GM23338 (cell line): ENCODE measurements at regions not wholly inside any gene's neighbourhood (a gene's known extent, or its start where the extent isn't known, plus 50 kb on each side); places are given as distances from the start of the nearest gene placed in this dataset.

ENCODE experiments used
- ATAC-seq: fragments of 200-7000 bp; cut with Tn5 transposase; 3 replicates; pipeline ENCODE4 v1.9.1; 2020
- DNase-seq: peaks from one replicate; pipeline ENCODE4 v3.0.0-alpha.2; 2015; ENCODE audit warnings: low spot score
- H2AFZ ChIP-seq: fragments of 200-600 bp; sonication (generic); 2 replicates; pipeline ENCODE4 v1.8.0; 2016; ENCODE audit warnings: antibody characterized with exemption, mild to moderate bottlenecking, moderate library complexity
- H3F3A ChIP-seq: fragments of 200-600 bp; sonication (generic); replicated peaks from 2 replicates; pipeline ENCODE4 v1.8.0; 2017; ENCODE audit warnings: antibody characterized with exemption, mixed run types, low read depth
- H3K27ac ChIP-seq: fragments of 200-600 bp; sonication (generic); 2 replicates; pipeline ENCODE4 v1.6.1; 2016; ENCODE audit warnings: low read depth
- H3K27me3 ChIP-seq: fragments of 200-600 bp; sonication (generic); 2 replicates; pipeline ENCODE4 v1.8.0; 2016; ENCODE audit warnings: mild to moderate bottlenecking, mixed run types, moderate library complexity; ENCODE audit not compliant: insufficient read depth
- H3K36me3 ChIP-seq: fragments of 200-600 bp; sonication (generic); 2 replicates; pipeline ENCODE4 v1.8.0; 2016; ENCODE audit warnings: mild to moderate bottlenecking; ENCODE audit not compliant: insufficient read depth
- H3K4me1 ChIP-seq: fragments of 200-600 bp; sonication (generic); 2 replicates; pipeline ENCODE4 v1.8.0; 2016; ENCODE audit warnings: mild to moderate bottlenecking, moderate library complexity; ENCODE audit not compliant: insufficient read depth
- H3K4me2 ChIP-seq: fragments of 200-600 bp; sonication (generic); 2 replicates; pipeline ENCODE4 v1.7.1; 2017; ENCODE audit warnings: mixed run types
- H3K4me3 ChIP-seq: fragments of 200-600 bp; sonication (generic); 2 replicates; pipeline ENCODE4 v1.6.1; 2016; ENCODE audit warnings: mixed run types
- H3K79me2 ChIP-seq: fragments of 200-600 bp; sonication (generic); replicated peaks from 2 replicates; pipeline ENCODE4 v1.8.0; 2017; ENCODE audit warnings: mild to moderate bottlenecking; ENCODE audit not compliant: insufficient read depth
- H3K9me2 ChIP-seq: fragments of 200-600 bp; sonication (generic); 2 replicates; pipeline ENCODE4 v1.8.0; 2017; ENCODE audit not compliant: insufficient read depth
- H4K20me1 ChIP-seq: fragments of 200-600 bp; sonication (generic); replicated peaks from 2 replicates; pipeline ENCODE4 v1.8.0; 2017; ENCODE audit warnings: mild to moderate bottlenecking; ENCODE audit not compliant: insufficient read depth
- H3K27ac Mint-ChIP-seq: 2 replicates; pipeline ENCODE4 v1.8.0; 2020; ENCODE audit warnings: inconsistent platforms, mild to moderate bottlenecking, moderate library complexity, mixed read lengths
- H3K27me3 Mint-ChIP-seq: 3 replicates; pipeline ENCODE4 v1.8.0; 2022; ENCODE audit warnings: low read depth, mild to moderate bottlenecking, moderate library complexity, mixed read lengths, inconsistent platforms; ENCODE audit not compliant: insufficient read depth, poor library complexity
- H3K36me3 Mint-ChIP-seq: 3 replicates; pipeline ENCODE4 v1.8.0; 2021; ENCODE audit warnings: low read depth, mild to moderate bottlenecking, inconsistent platforms, moderate library complexity, mixed read lengths
- H3K4me1 Mint-ChIP-seq: 3 replicates; pipeline ENCODE4 v1.8.0; 2020; ENCODE audit warnings: mild to moderate bottlenecking, inconsistent platforms, mixed read lengths
- H3K4me3 Mint-ChIP-seq: 3 replicates; pipeline ENCODE4 v1.8.0; 2021; ENCODE audit warnings: moderate library complexity, mild to moderate bottlenecking, inconsistent platforms, mixed read lengths
- H3K9me3 Mint-ChIP-seq: 3 replicates; pipeline ENCODE4 v1.8.0; 2020; ENCODE audit warnings: moderate library complexity, mild to moderate bottlenecking, inconsistent platforms, mixed read lengths
- CREB1 ChIP-seq: fragments of 250-450 bp; sonication (Bioruptor Pico); IDR thresholded peaks from 2 replicates; pipeline ENCODE4 v1.5.0; 2020; ENCODE audit warnings: low read depth, mild to moderate bottlenecking, moderate library complexity
- EZH2 ChIP-seq: fragments of 200-600 bp; sonication (generic); IDR thresholded peaks from one replicate; pipeline ENCODE4 v1.8.0; 2017; ENCODE audit warnings: antibody characterized with exemption, mild to moderate bottlenecking, low read depth; ENCODE audit not compliant: unreplicated experiment
- JUNB ChIP-seq: IDR thresholded peaks from one replicate; pipeline ENCODE4 v1.6.1; 2016; ENCODE audit warnings: antibody characterized with exemption; ENCODE audit not compliant: unreplicated experiment
- POLR2AphosphoS5 ChIP-seq: IDR thresholded peaks from 2 replicates; pipeline ENCODE4 v1.6.1; 2016; ENCODE audit warnings: antibody characterized with exemption, low read depth
- ZNF114 ChIP-seq: fragments of 250-450 bp; sonication (Bioruptor Pico); IDR thresholded peaks from 2 replicates; pipeline ENCODE4 v1.5.0; 2020; ENCODE audit warnings: mild to moderate bottlenecking, moderate library complexity
- TF ChIP-seq, protein P1 (sequence below): fragments of 250-450 bp; sonication (Bioruptor Pico); IDR thresholded peaks from 2 replicates; pipeline ENCODE4 v1.5.0; 2020; ENCODE audit warnings: mild to moderate bottlenecking, moderate library complexity
- TF ChIP-seq, protein P2 (sequence below), 2 experiments: fragments of 200-600 bp in 1 of 2; sonication (generic) in 1 of 2; conservative IDR thresholded peaks; 2 replicates each; pipeline versions ENCODE4 v1.5.1 to v1.6.1; 2016 to 2017; ENCODE audit warnings: antibody characterized with exemption in 2 of 2, low read depth in 2 of 2, mild to moderate bottlenecking in 2 of 2, moderate library complexity in 1 of 2
- TF ChIP-seq, protein P3 (sequence below): IDR thresholded peaks from 2 replicates; pipeline ENCODE4 v1.6.1; 2016; ENCODE audit warnings: antibody characterized with exemption

DNA sequence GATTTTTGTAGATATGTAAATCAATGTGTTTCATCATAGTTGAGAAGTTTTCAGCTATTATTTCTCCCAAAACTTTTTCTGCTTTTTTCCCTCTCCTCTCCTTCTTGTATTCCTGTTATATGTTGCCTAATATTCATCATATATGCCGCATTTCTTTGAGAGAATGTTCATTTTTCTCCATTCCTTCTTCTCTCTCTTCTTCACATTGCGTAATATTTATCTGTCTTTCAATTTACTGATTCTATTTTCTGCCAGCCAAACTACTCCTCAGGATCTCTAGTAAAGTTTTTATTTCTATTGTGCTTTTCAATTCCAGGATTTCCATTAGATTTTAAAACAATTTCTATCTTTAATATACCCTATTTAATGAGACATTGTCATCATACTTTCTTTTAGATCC lies 896.8 kb downstream of the EPHA7 start (continued):
- TF ChIP-seq, protein P1, sequence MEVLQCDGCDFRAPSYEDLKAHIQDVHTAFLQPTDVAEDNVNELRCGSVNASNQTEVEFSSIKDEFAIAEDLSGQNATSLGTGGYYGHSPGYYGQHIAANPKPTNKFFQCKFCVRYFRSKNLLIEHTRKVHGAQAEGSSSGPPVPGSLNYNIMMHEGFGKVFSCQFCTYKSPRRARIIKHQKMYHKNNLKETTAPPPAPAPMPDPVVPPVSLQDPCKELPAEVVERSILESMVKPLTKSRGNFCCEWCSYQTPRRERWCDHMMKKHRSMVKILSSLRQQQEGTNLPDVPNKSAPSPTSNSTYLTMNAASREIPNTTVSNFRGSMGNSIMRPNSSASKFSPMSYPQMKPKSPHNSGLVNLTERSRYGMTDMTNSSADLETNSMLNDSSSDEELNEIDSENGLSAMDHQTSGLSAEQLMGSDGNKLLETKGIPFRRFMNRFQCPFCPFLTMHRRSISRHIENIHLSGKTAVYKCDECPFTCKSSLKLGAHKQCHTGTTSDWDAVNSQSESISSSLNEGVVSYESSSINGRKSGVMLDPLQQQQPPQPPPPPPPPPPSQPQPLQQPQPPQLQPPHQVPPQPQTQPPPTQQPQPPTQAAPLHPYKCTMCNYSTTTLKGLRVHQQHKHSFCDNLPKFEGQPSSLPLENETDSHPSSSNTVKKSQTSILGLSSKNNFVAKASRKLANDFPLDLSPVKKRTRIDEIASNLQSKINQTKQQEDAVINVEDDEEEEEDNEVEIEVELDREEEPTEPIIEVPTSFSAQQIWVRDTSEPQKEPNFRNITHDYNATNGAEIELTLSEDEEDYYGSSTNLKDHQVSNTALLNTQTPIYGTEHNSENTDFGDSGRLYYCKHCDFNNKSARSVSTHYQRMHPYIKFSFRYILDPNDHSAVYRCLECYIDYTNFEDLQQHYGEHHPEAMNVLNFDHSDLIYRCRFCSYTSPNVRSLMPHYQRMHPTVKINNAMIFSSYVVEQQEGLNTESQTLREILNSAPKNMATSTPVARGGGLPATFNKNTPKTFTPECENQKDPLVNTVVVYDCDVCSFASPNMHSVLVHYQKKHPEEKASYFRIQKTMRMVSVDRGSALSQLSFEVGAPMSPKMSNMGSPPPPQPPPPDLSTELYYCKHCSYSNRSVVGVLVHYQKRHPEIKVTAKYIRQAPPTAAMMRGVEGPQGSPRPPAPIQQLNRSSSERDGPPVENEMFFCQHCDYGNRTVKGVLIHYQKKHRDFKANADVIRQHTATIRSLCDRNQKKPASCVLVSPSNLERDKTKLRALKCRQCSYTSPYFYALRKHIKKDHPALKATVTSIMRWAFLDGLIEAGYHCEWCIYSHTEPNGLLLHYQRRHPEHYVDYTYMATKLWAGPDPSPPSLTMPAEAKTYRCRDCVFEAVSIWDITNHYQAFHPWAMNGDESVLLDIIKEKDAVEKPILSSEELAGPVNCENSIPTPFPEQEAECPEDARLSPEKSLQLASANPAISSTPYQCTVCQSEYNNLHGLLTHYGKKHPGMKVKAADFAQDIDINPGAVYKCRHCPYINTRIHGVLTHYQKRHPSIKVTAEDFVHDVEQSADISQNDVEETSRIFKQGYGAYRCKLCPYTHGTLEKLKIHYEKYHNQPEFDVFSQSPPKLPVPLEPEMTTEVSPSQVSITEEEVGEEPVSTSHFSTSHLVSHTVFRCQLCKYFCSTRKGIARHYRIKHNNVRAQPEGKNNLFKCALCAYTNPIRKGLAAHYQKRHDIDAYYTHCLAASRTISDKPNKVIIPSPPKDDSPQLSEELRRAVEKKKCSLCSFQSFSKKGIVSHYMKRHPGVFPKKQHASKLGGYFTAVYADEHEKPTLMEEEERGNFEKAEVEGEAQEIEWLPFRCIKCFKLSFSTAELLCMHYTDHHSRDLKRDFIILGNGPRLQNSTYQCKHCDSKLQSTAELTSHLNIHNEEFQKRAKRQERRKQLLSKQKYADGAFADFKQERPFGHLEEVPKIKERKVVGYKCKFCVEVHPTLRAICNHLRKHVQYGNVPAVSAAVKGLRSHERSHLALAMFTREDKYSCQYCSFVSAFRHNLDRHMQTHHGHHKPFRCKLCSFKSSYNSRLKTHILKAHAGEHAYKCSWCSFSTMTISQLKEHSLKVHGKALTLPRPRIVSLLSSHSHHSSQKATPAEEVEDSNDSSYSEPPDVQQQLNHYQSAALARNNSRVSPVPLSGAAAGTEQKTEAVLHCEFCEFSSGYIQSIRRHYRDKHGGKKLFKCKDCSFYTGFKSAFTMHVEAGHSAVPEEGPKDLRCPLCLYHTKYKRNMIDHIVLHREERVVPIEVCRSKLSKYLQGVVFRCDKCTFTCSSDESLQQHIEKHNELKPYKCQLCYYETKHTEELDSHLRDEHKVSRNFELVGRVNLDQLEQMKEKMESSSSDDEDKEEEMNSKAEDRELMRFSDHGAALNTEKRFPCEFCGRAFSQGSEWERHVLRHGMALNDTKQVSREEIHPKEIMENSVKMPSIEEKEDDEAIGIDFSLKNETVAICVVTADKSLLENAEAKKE, result no peak
- TF ChIP-seq, protein P2, sequence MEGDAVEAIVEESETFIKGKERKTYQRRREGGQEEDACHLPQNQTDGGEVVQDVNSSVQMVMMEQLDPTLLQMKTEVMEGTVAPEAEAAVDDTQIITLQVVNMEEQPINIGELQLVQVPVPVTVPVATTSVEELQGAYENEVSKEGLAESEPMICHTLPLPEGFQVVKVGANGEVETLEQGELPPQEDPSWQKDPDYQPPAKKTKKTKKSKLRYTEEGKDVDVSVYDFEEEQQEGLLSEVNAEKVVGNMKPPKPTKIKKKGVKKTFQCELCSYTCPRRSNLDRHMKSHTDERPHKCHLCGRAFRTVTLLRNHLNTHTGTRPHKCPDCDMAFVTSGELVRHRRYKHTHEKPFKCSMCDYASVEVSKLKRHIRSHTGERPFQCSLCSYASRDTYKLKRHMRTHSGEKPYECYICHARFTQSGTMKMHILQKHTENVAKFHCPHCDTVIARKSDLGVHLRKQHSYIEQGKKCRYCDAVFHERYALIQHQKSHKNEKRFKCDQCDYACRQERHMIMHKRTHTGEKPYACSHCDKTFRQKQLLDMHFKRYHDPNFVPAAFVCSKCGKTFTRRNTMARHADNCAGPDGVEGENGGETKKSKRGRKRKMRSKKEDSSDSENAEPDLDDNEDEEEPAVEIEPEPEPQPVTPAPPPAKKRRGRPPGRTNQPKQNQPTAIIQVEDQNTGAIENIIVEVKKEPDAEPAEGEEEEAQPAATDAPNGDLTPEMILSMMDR (conservative IDR thresholded peaks at IDR 0.05; ENCODE audit: low read depth in 2 of 2), result no peak
- TF ChIP-seq CREB1 (CRISPR knock-in tag), result no peak
- no peak for TF ChIP-seq POLR2AphosphoS5
- TF ChIP-seq EZH2, result no peak

DNA sequence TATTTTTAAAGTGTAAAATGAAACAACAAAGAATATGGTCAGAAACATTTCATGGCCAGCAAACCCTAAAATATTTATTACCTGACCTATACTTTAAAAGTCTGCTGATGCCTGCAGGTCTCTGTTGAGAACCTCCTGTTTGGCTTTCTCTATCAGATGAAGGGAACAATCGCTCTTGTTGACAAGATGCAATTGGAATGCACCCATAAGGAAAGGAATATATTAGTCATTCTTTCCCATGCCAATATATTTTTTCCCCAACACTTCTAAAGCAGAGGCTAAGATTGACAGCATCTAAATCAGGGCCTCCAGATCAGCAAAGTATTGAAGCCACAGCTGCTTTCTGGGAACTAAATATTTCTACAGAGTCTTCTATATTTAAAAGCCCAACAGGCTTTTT lies 897.8 kb downstream of the EPHA7 start:
- ATAC-seq, result no peak
- no peaks in the 10 kb centered on the region for H3F3A ChIP-seq
- Mint-ChIP-seq H3K27ac (no peak overlapping the region), H3K9me3 (no peaks in the 10 kb centered on the region), H3K27me3 (no peaks in the 10 kb centered on the region), H3K4me3 (no peak overlapping the region), H3K4me1 (no peaks in the 10 kb centered on the region), H3K36me3 (no peaks in the 10 kb centered on the region)
- no peaks in the 10 kb centered on the region for H3K79me2 ChIP-seq
- H3K27ac ChIP-seq, result no peak overlapping the region
- H4K20me1 ChIP-seq, result no peaks in the 10 kb centered on the region
- H3K27me3 ChIP-seq, result no peaks in the 10 kb centered on the region
- H2AFZ ChIP-seq, result no peak overlapping the region
- H3K9me2 ChIP-seq, result no peaks in the 10 kb centered on the region
- H3K4me2 ChIP-seq, result no peak overlapping the region
- no peak for DNase-seq
- H3K4me1 ChIP-seq, result no peaks in the 10 kb centered on the region
- H3K36me3 ChIP-seq, result no peaks in the 10 kb centered on the region
- H3K4me3 ChIP-seq, result no peak overlapping the region
- TF ChIP-seq, protein P1, result no peak
- TF ChIP-seq, protein P3, sequence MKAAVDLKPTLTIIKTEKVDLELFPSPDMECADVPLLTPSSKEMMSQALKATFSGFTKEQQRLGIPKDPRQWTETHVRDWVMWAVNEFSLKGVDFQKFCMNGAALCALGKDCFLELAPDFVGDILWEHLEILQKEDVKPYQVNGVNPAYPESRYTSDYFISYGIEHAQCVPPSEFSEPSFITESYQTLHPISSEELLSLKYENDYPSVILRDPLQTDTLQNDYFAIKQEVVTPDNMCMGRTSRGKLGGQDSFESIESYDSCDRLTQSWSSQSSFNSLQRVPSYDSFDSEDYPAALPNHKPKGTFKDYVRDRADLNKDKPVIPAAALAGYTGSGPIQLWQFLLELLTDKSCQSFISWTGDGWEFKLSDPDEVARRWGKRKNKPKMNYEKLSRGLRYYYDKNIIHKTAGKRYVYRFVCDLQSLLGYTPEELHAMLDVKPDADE, result no peak
- TF ChIP-seq EZH2 (no peak), ZNF114 (CRISPR knock-in tag) (no peak), JUNB (no peak)
